Renal cortex interstitium (tissue), 11 donors: ENCODE measurements at regions not wholly inside any gene's neighbourhood (a gene's known extent, or its start where the extent isn't known, plus 50 kb on each side); places are given as distances from the start of the nearest gene placed in this dataset.
"Not testable (repeated sequence)": the region's sequence is repeated elsewhere in the genome, so short reads cannot be mapped to it uniquely, and the experiment has no call there.

Experiments used
- DNase-seq, 11 donors: peaks; one replicate each; pipeline ENCODE4 v3.0.0-alpha.2; 2013; ENCODE audit warnings: low read depth in 9 of 11, low spot score in 4 of 11; ENCODE audit errors: extremely low read depth in 1 of 11

DNA sequence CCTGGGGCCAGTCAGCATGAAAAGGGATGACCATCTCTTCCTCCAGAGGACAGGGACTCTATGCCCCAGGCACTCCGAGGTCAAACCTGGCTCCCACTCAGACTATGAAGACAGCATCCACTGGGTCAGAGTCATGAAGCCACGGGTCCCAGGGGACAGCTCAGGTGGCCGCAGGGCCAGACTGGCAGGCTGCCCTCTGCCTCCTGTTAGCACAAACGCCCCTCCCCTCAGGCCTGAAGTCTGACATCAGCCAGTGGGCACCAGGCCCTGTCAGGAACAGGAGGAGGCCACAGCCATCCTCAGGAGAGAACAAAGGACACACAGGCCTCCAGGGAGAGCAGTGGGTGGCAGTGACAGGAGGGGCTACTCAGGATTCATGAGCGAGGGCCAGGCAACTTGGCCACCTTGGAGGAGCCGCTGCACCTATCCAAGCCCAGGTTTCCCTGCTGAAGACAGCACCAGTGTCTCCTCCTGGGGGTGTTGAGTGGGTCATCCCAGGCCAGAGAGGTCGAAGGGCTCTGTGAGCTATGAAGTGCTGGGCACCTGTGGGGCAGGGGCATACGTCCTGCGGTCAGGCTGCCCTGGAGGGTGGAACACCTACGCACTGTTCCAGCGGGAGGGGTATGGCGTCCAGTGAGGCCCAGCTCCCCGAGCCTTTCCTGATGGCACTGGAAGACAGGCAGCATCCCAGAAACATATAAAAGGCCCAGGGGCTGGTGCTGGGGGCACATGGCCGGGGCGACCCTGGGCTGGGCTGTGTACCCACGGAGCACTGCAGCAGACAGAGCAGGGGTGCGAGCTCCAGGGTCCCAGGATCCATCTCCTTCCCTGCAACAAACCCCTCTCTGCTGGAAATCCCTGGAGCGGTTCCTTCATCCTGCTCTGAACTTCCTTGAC, 171.0 kb upstream of the FOXD4L5 start:
- not testable (repeated sequence) for DNase-seq

GRCh38 chr9:65455136-65455535, 170.1 kb upstream of the FOXD4L5 start:
- not testable (repeated sequence) for DNase-seq

GRCh38 chr9:65454666-65455065, 169.7 kb upstream of the FOXD4L5 start:
- DNase-seq = not testable (repeated sequence)

DNA sequence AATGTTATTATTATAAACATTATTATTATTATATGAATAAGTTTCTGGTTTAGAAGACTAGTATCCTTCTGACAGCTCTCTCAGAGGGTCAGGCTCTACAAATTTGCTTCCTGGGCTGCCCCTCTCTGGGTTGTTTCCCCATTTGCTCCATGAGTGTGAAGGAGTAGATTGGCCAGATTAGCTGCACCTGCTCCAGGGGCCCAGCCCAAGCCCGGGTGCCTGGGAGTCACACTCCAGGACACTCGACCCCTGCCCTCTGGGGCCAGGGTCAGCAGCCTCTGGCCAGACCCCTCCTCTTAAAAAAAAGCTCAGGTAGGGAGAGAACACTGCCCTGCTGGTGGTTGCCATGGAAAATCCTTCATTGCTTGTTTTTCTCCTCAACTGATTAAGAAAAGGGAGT, 169.0 kb upstream of the FOXD4L5 start:
- DNase-seq = not testable (repeated sequence)

GRCh38 chr9:65449886-65450610, 165.0 kb upstream of the FOXD4L5 start:
- DNase-seq = not testable (repeated sequence)

GRCh38 chr9:65449423-65449822, 164.4 kb upstream of the FOXD4L5 start:
- DNase-seq = no peak

DNA sequence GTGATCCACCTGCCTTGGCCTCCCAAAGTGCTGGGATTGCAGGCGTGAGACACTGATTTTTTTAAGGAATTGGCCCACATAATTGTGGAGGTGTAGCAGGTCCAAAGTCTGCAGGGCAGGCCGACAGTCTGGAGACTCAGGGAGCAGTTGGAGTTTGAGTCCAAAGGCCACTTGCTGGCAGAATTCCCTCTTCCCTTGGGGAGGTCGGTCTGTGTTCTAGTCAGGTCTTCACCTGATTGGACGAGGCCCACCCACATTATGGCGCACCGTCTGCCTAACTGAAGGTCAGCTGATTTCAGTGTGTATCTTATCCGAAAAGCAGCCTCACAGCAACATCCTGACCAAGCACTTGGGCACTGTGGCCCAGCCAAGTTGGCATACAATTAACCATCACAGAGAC, 162.1 kb upstream of the FOXD4L5 start:
- not testable (repeated sequence) for DNase-seq

DNA sequence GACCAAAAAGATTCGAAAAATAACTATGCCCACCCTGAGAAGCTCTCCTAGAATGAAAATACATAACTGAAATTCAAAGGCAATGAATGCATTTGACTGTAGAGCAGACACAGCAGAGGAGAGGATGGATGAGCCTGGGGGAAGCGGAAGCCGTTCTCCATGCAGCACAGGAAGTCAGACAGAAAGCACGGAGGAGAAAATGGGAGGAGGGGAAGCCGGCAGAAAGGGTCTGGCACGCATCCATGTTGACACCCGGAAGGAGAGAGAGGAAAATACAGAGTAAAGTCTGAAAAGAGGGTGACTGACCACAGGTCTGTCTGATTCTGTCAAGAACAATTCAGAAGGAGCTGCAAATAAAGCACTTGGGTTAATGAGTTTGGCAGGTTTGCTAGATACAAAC, 161.0 kb upstream of the FOXD4L5 start:
- not testable (repeated sequence) for DNase-seq

- no peak for DNase-seq
These were observed 159.9 kb upstream of the FOXD4L5 start for GRCh38 chr9:65444943-65445342.

- DNase-seq = not testable (repeated sequence)
These were observed 157.1 kb upstream of the FOXD4L5 start for GRCh38 chr9:65442116-65442515.

- DNase-seq = not testable (repeated sequence)
These were observed 156.4 kb upstream of the FOXD4L5 start for GRCh38 chr9:65441324-65441920.

DNA sequence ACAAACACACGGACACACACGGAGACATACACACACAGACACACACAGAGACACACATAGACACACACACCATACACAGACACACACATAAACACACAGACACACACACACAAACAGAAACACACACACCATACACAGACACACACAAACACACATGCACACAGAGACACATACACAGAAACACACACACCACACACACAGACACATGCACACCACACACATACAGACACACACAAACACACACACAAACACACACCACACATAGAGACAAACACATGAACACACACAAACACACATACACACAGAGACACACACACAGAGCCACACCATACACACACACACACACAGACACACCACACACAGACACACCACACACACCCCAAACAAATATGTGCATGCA, 152.7 kb upstream of the FOXD4L5 start:
- no peak for DNase-seq

DNA sequence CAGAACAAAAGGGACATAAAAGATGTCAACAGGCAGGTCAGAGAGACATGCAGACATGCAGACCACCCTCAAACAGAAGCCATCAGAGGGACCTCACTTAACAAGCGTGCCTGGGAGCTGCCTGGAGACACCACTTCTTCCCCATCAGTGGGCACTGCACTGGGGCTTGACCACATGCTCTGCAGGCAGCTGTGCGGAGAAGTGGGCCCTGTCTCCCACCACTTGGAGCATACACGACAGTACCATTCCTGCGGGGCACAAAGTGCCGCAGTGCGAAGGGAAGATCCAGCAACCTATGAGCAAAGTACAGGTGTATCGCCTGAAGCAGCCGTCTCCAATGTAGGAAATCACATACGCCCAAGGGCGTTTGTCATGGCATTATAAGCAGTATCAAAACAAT, 150.5 kb upstream of the FOXD4L5 start:
- no peak for DNase-seq

- no peak for DNase-seq
These were observed 147.8 kb upstream of the FOXD4L5 start for GRCh38 chr9:65432722-65433323.

- no peak for DNase-seq
These were observed 147.0 kb upstream of the FOXD4L5 start for GRCh38 chr9:65432051-65432450.

DNA sequence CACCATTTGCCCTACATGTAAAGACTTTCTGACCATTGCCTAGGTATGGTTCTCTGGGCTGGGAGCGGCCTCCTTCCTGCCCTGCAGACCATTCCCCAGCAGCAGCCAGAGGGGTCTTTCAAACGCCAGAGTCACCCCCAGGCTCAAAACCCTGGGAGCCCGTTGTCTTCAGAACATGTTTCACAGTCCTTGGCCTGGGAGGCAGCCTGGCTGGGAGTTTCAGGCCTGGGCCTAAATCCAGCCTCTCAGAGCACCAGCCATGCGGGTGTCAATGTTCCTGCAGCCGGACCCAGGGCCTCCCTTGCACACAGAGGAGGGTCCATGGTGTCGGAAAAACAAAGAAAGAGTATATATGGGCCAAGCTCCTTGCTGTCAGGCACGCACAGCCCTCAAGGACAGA, 145.2 kb upstream of the FOXD4L5 start:
- DNase-seq = no peak

DNA sequence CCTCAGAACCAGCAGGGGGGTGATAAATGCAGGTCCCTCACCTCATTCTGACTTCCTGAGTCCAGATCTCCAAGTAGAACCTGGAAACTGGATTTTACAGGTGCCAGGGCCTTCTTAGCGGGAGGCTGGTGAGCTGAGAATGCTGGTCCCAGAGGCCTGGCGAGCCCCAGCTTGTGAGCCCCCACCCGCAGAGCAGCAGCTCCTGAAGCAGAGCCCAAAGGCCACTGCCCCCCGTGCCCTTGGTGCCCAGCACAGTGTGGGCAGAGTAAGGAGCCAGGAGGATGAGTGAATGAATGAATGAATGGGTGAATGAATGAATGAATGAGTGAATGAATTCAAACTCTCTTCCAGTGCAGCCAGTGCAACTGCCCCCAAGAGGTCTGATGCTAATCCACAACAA, 142.4 kb upstream of the FOXD4L5 start:
- DNase-seq = not testable (repeated sequence)

GRCh38 chr9:65426813-65427212, 141.8 kb upstream of the FOXD4L5 start:
- DNase-seq = not testable (repeated sequence)

DNA sequence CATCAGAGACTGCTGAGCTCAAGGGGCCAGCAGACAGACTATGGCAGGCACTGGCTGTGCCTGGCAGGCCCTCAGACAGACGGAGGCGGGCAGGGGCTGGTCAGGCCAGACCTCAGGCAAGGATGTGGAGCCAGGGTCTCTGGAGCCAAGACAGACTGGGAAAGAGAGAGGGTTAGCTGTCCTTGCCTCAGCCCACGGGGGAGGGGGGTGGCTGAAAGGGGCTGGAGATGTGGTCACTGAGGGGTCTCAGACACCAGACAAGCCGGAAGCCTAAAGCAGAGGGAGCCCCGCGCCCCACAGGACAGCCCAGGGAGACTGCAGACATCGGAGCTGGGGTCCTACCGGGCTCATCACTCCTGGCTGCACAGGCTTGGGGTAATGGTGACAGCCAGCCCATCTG, 141.2 kb upstream of the FOXD4L5 start:
- DNase-seq = no peak

GRCh38 chr9:65425183-65425582, 140.2 kb upstream of the FOXD4L5 start:
- DNase-seq = not testable (repeated sequence)
